Erythroblast (primary cell): ENCODE measurements at regions not wholly inside any gene's neighbourhood (a gene's known extent, or its start where the extent isn't known, plus 50 kb on each side); places are given as distances from the start of the nearest gene placed in this dataset.
"Not testable (repeated sequence)": the region's sequence is repeated elsewhere in the genome, so short reads cannot be mapped to it uniquely, and the experiment has no call there.

ENCODE experiments used
- DNase-seq, 2 experiments: peaks; one replicate each; lab custom pipeline; 2025; lab: John Stamatoyannopoulos, UW
- GATA1 ChIP-seq: IDR thresholded peaks from 2 replicates; pipeline ENCODE4 v1.6.1; 2011; ENCODE audit warnings: low read depth, mild to moderate bottlenecking, control low read depth, low read length, moderate library complexity
- POLR2A ChIP-seq: IDR thresholded peaks from 2 replicates; pipeline ENCODE4 v1.6.1; 2011; ENCODE audit warnings: mild to moderate bottlenecking, low read length

DNA sequence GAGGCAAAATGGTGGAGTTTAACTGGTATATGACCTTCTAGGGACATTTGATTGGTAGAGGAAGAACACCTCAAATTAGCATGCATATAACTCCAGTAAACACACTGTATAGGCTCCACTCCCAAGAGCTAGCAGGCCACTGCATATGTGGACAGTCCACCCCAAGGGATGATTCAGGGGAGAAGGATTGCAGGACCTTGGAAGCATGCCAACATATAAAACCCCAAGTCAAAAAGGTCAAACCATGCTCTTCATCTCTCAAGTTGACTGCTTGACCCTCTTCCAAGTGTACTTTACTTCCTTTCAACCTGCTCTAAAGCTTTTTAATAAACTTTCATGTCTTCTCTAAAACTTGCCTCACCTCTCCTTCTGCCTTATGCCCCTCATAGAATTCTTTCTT, 459.9 kb upstream of the CCDC179 start:
- no peak for DNase-seq
- TF ChIP-seq POLR2A (no peak), GATA1 (no peak)

DNA sequence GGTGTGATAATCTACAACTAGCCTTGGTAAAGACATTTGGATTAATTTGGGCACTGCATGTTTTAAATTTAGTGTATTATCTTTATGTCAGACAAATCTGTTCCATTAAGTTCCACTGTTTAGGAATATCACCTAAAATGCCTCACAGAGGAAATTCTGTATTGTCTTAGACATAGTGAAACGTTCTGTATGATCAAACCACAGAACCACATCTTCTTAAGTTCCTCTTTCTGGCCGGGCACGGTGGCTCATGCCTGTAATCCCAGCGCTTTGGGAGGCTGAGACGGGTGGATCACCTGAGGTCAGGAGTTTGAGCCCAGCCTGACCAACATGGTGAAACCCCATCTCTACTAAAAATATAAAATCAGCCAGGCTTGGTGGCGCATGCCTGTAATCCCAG, 475.3 kb upstream of the CCDC179 start:
- DNase-seq = not testable (repeated sequence)

DNA sequence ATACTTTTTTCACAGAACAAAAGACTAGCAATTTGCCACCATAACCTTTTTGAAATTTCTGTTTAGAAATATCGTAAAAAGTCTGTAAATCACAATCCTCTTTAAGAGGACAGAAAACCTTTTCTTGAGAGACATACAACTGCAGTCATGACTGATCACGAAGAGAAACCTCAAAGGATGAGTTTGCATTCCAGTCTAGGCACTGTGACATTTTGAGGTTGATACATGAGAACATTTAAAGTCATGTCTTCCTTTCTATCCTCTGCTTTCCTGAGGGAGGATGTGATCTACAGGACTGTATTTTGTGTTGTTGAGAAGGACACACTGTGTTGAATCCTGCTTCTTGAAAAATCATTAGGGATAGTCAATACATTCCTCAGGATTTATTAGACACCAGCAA, 476.7 kb upstream of the CCDC179 start:
- TF ChIP-seq POLR2A = no peak
- TF ChIP-seq GATA1 = no peak
- DNase-seq = no peak

GRCh38 chr11:23353611-23354010, 493.3 kb upstream of the CCDC179 start:
- TF ChIP-seq POLR2A (no peak), GATA1 (no peak)
- DNase-seq = no peak

- no peak for DNase-seq
- TF ChIP-seq GATA1 (no peak), POLR2A (no peak)
These were observed 499.0 kb upstream of the CCDC179 start for GRCh38 chr11:23359297-23359696.

GRCh38 chr11:23364076-23364475, 503.8 kb upstream of the CCDC179 start:
- DNase-seq = no peak
- TF ChIP-seq POLR2A (no peak), GATA1 (no peak)

DNA sequence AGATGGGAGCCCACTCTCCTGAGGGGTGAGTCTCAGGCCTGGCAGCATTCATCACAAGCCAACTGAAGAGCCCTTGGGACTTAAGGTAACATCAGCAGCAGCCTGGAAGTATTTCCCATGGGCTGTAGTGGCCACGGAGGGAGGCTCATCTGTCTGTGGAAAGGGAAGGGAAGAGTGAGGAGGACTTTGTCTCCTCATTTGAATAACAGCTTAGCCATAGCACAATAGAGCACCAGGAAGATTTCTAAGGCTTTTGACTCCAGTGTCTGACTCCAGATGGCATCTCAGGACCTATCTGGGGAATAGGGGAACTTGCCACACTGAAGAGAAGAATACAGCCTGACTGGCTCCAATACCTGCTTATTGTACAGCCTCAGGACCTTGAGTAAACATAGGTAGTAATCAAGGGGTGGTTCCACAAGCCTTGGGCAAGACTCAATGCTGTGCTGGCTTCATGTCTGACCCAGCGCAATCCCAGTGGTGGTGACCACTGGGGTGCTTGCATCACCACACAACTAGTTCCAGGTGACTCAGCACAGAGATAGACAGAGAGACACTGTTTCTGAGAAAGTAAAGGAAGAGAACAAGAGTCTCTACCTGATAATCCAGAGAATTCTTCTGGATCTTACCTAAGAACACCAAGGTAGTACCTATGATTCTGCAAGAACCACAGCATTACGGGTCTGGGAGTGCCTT, 510.5 kb upstream of the CCDC179 start:
- TF ChIP-seq GATA1 = no peak

DNA sequence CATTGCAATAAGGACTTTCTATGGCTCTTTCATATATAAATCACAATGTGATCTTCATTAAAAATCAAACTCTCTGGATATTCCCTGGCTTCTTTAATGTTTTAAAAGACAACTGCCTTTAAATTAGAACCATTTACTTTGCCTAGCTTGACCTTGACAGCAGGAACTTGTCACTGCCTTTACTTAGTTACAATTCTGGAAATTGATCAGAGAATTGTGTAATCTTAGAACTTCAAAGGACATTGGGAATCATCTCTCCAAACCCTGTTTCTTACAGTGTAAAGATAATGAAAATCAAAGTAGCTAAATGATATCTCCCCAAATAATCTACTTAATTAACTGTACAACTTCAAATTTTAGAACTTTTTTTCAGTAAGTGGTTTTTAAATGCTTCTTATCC, 517.6 kb upstream of the CCDC179 start:
- no peak for DNase-seq
- TF ChIP-seq POLR2A (no peak), GATA1 (no peak)

More for the DNA sequence above, 510.5 kb upstream of the CCDC179 start:
- DNase-seq = no peak

DNA sequence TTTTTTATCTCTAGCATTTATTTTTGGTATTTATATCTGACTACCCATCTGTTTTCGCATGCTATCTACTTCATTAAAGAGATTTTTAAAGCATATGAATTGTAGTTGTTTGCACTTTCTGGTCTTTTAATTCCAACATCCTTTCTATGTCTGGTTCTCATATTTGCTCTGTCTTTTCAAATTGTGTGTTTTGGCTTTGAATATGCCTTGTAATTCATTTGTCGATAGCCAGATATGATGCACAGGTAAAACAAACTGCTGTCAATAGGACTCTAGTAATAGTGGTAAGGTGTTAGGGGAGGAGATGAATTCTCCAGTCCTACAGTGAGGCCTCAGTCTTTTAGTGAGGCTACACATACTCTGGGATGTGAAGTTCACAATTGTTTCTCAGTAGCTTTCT, 530.8 kb upstream of the CCDC179 start:
- TF ChIP-seq POLR2A (no peak), GATA1 (no peak)
- no peak for DNase-seq

DNA sequence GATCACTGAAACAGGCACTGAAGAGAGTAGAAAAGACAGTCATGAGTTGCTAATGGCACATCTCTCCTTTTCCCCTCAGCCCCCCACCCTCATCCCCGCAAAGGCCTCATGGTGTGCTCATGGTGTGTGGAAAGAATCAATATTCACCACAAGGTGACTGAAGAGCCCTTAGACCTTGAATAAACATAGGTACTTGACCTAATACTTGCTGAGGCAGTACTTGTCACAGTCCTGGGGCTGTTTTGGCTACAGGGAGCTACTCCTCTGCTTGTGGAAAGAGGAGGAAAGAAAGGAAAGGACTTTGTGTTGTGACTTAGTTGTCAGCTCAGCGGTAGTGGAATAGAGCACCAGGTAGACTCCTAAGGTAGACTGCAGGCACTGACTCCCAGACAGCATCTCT, 537.8 kb upstream of the CCDC179 start:
- no peak for DNase-seq
- no peak for TF ChIP-seq GATA1
- TF ChIP-seq POLR2A = no peak

- no peak for DNase-seq
- TF ChIP-seq GATA1 (no peak), POLR2A (no peak)
These were observed 539.7 kb upstream of the CCDC179 start for GRCh38 chr11:23399995-23400394.

DNA sequence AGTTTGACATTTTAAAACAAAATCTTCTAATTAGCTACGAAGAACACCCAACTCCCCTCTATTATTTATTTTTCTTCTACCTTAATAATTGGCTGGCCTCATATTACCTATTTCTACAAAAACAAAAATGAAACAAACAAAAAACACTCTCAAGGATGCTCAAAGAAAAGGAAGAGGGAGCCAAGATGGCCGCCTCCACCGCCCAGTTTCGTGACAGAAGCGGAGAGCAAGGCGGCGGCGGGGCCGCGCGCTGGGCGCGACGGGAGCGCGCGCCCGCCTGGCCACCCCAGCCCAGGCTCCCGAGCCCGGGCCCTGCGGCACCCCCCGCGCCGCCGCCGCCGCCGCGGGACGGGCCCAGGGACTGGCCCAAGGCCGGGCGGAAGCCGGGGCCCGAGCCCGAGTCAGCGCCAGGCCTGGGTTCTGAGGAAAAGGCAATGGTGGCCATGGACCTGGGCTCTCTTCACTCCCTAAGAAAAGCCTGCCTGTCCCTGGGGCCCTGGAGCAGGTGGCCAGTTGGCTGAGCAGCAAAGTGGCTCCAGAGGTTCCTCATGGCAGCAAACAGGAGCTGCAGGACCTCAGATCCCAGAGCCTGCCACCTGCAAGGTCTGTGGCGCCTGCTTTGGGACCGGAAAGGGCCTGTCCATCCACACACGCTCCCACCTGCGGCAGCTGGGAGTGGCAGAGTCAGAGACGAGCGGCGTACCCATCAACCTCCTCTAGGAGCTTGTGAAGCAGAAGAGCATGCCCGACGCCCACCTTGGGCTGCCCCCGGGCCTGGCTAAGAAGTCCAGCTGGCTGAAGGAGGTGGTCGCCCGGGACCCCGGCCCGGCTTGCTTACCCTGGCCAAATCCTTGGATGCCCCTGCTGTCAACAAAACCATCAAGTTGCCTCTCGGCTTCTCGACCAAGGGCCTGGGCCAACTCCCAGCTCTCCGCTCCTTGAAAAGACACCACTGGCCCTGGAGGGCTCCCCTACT, 543.2 kb upstream of the CCDC179 start:
- TF ChIP-seq POLR2A (no peak), GATA1 (no peak)
- DNase-seq = no peak

DNA sequence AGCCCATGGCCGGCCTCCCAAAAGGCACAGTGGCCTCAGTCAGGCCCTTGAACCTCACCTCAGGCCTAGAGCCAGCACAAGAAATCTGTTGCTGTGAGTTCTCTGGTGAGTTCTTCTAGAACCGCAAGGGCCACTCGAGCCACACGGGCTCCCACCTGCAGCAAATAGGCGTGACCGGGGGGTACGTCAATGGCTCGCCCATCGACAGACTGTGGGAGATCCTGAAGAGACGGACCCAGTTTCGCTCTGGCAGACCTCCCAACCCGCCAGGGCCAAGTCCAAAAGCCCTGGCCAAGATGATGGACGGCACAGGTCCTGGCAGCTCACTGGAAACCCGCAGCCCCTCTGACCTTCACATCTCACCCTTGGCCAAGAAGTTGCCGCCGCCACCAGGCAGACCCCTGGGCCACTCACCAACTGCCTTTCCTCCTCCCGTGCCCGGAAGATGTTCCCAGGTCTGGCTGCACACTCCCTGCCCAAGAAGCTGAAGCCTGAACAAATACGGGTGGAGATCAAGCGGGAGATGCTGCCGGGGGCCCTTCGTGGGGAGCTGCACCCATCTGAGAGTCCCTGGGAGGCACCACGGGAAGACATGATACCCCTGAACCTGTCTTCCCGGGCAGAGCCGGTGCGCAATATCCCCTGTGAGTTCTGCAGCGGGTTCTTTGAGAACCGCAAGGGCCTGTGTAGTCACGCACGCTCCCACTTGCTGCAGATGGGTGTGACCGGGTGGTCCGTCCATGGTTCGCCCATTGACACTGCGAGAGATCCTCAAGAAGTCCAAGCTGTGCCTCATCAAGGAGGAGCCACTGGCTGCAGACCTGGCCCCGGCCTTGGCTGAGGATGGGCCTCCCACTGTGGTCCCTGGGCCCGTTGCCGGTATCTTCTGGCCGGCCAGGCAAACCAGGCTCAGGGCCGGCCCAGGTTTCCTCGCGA, 544.2 kb upstream of the CCDC179 start:
- no peak for TF ChIP-seq POLR2A
- TF ChIP-seq GATA1 = no peak
- no peak for DNase-seq
